GM13977 (cell line): ENCODE measurements at regions not wholly inside any gene's neighbourhood (a gene's known extent, or its start where the extent isn't known, plus 50 kb on each side); places are given as distances from the start of the nearest gene placed in this dataset.

Experiments
- DNase-seq: peaks from one replicate; pipeline ENCODE4 v3.0.0; 2012; ENCODE audit warnings: low spot score
- CTCF ChIP-seq: IDR thresholded peaks from 2 replicates; pipeline ENCODE4 v1.5.1; 2012; ENCODE audit warnings: mild to moderate bottlenecking, control low read depth; ENCODE audit not compliant: insufficient read depth; ENCODE audit errors: extremely low read depth, missing control alignments
- in situ Hi-C: fragments of 300-500 bp; cut with MboI; formaldehyde crosslinking; loops from one replicate; pipeline ENCODE4 v1.12.0; 2022; ENCODE audit warnings: low sequenced_read_pairs, low pct_unique_long_range_greater_than_20kb, mixed read lengths, inconsistent platforms; ENCODE audit not compliant: unreplicated experiment

- DNase-seq = no peak
- in situ Hi-C loops = no loop called here
- TF ChIP-seq CTCF = no peak
Measured at GRCh38 chr21:31573217-31573616, 86.3 kb upstream of the SOD1 start.

- in situ Hi-C loops = no loop called here
- TF ChIP-seq CTCF = no peak
- no peak for DNase-seq
Measured at GRCh38 chr21:31571879-31572278, 87.6 kb upstream of the SOD1 start.

GRCh38 chr21:31570824-31571566 is 88.5 kb upstream of the SOD1 start:
- no peak for DNase-seq
- in situ Hi-C loops = no loop called here
- TF ChIP-seq CTCF = no peak

GRCh38 chr21:31566611-31567010 is 92.9 kb upstream of the SOD1 start:
- TF ChIP-seq CTCF = no peak
- in situ Hi-C loops = no loop called here
- no peak for DNase-seq

- no peak for DNase-seq
- peak; percentile 6 for TF ChIP-seq CTCF
- in situ Hi-C loops = no loop called here
Measured at GRCh38 chr21:31566064-31566463, 93.4 kb upstream of the SOD1 start.

GRCh38 chr21:31564439-31564838 is 95.1 kb upstream of the SOD1 start:
- TF ChIP-seq CTCF = no peak
- DNase-seq = no peak

GRCh38 chr21:31560479-31560878 is 99.0 kb upstream of the SOD1 start:
- TF ChIP-seq CTCF = no peak
- in situ Hi-C loops = no loop called here
- no peak for DNase-seq

More at GRCh38 chr21:31564439-31564838, 95.1 kb upstream of the SOD1 start:
- in situ Hi-C loops = no loop called here
